HCT116 (cell line): ENCODE measurements at regions not wholly inside any gene's neighbourhood (a gene's known extent, or its start where the extent isn't known, plus 50 kb on each side); places are given as distances from the start of the nearest gene placed in this dataset.

Experiments
- EGR1 ChIP-seq: IDR thresholded peaks from 2 replicates; pipeline ENCODE4 v1.6.1; 2012; ENCODE audit warnings: low read depth
- POLR2A ChIP-seq: IDR thresholded peaks from 2 replicates; pipeline ENCODE4 v1.7.0; 2011; ENCODE audit warnings: borderline replicate concordance; ENCODE audit not compliant: insufficient read depth, insufficient read length; ENCODE audit errors: extremely low read depth
- POLR2AphosphoS5 ChIP-seq: IDR thresholded peaks from 2 replicates; pipeline ENCODE4 v1.6.1; 2011; ENCODE audit warnings: mild to moderate bottlenecking, low read depth, low read length, moderate library complexity
- RAD21 ChIP-seq: IDR thresholded peaks from 2 replicates; pipeline ENCODE4 v1.6.1; 2012; ENCODE audit warnings: low read depth, mild to moderate bottlenecking
- YY1 ChIP-seq: IDR thresholded peaks from 2 replicates; pipeline ENCODE4 v1.6.1; 2011; ENCODE audit warnings: low read length, low read depth, moderate library complexity, mild to moderate bottlenecking; ENCODE audit not compliant: insufficient replicate concordance; ENCODE audit errors: extremely low read depth
- TF ChIP-seq, protein P1 (sequence below), 3 experiments: fragments of 200-600 bp in 1 of 3; sonication (generic) in 1 of 3; IDR thresholded peaks in 2 of 3; conservative IDR thresholded peaks in 1 of 3; 2 replicates each; pipeline ENCODE4 v1.5.1; 2012 to 2017; ENCODE audit warnings: low read depth in 2 of 3, low read length in 2 of 3, antibody characterized with exemption in 1 of 3, borderline replicate concordance in 1 of 3, control low read depth in 1 of 3, mild to moderate bottlenecking in 1 of 3, mixed read lengths in 1 of 3, mixed run types in 1 of 3, moderate library complexity in 1 of 3; ENCODE audit not compliant: insufficient read depth in 1 of 3

DNA sequence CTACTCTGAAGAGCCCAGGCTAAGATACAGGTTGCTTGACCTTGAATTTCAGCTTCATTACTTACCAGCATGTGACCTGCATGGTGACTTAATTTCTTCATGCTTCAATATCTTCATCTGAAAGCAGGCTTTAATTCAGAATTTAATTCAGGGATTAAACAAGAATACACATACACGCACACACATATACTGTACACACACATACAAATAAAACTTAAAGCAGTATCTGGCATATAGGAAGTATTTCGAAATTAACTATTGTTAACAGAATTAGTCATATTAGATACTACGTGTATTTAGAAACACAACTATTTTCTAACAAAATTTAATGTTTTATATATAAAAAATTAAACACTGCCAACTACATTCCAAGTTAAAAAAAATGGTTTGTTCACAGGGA, 640.3 kb downstream of the SLC6A15 start:
- TF ChIP-seq POLR2AphosphoS5 = no peak
- no peak for TF ChIP-seq YY1
- no peak for TF ChIP-seq EGR1
- TF ChIP-seq, protein P1, sequence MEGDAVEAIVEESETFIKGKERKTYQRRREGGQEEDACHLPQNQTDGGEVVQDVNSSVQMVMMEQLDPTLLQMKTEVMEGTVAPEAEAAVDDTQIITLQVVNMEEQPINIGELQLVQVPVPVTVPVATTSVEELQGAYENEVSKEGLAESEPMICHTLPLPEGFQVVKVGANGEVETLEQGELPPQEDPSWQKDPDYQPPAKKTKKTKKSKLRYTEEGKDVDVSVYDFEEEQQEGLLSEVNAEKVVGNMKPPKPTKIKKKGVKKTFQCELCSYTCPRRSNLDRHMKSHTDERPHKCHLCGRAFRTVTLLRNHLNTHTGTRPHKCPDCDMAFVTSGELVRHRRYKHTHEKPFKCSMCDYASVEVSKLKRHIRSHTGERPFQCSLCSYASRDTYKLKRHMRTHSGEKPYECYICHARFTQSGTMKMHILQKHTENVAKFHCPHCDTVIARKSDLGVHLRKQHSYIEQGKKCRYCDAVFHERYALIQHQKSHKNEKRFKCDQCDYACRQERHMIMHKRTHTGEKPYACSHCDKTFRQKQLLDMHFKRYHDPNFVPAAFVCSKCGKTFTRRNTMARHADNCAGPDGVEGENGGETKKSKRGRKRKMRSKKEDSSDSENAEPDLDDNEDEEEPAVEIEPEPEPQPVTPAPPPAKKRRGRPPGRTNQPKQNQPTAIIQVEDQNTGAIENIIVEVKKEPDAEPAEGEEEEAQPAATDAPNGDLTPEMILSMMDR (IDR thresholded peaks at IDR 0.05 in 2 of 3, conservative IDR thresholded peaks at IDR 0.05 in 1 of 3; ENCODE audit: borderline replicate concordance in 1 of 3, insufficient read depth in 1 of 3, low read depth in 2 of 3, low read length in 2 of 3) = no peak
- TF ChIP-seq POLR2A = no peak
- no peak for TF ChIP-seq RAD21
